ENCODE measurements at regions not wholly inside any gene's neighbourhood (a gene's known extent, or its start where the extent isn't known, plus 50 kb on each side); places are given as distances from the start of the nearest gene placed in this dataset.

DNA sequence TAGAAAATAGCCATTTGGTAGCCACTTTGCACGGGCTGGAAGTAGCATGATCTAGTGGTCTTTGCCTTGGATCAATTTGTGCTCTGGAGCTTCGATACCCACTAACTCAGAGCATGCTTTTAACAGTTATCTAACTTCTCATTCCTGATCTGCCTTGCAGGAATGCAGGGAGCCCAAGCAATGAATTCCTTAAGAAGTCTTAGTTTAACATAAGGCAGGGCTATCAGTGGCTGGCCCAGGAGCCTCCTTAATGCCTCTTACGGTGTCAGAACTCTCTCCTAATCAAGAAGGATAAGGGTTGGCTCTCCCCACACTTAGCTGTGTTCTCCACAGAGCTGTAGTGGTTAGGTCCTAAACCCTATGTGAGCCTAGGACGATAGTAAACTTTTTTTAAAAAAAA lies 95.8 kb upstream of the TBCA start:
- Histone ChIP-seq H2BK20ac (ENCODE audit: low read depth, low read length) (no peak overlapping the region), H2AK9ac (replicated peaks; ENCODE audit: low read depth, low read length, poor library complexity) (no peak overlapping the region), H4K91ac (ENCODE audit: insufficient read depth, low read depth, low read length) (no peak overlapping the region), H3K4me1 (ENCODE audit: control insufficient read depth, insufficient read depth, low read length) (no peaks in the 10 kb centered on the region), H4K5ac (ENCODE audit: low read depth, low read length) (no peak overlapping the region), H2BK5ac (ENCODE audit: low read depth, low read length, poor library complexity, severe bottlenecking) (no peak overlapping the region), H2BK15ac (ENCODE audit: low read depth, low read length) (no peak overlapping the region), H2AFZ (replicated peaks; ENCODE audit: low read length, poor library complexity) (no peak overlapping the region), H4K20me1 (ENCODE audit: insufficient read depth, low read length) (no peaks in the 10 kb centered on the region), H3K23ac (ENCODE audit: low read depth, low read length) (no peak overlapping the region), H3K27ac (ENCODE audit: insufficient read depth, low read length) (no peak overlapping the region), H3K14ac (replicated peaks; ENCODE audit: low read depth, low read length) (no peak overlapping the region), H3K27me3 (ENCODE audit: control insufficient read depth, insufficient read depth, low read length) (no peaks in the 10 kb centered on the region), H2AK5ac (ENCODE audit: low read depth, low read length) (no peak overlapping the region), H3K18ac (ENCODE audit: low read depth, low read length) (no peak overlapping the region), H2BK120ac (ENCODE audit: low read depth, low read length) (no peak overlapping the region), H3K79me1 (ENCODE audit: low read depth in 1 of 2, low read length in 2 of 2) (no peaks in the 10 kb centered on the region), H3K9me3 (ENCODE audit: control insufficient read depth, insufficient read depth, low read length) (no peaks in the 10 kb centered on the region), H3K4me3 (ENCODE audit: insufficient read depth, low read depth, low read length) (no peak overlapping the region), H3K9me1 (ENCODE audit: insufficient read depth, low read length) (no peaks in the 10 kb centered on the region), H3K9ac (ENCODE audit: low read depth, low read length) (no peak overlapping the region), H3K4ac (ENCODE audit: low read depth, low read length) (no peak overlapping the region), H3K56ac (ENCODE audit: extremely low read depth, insufficient read depth, low read length) (no peak overlapping the region), H4K8ac (ENCODE audit: low read depth in 2 of 2, low read length in 2 of 2) (no peak overlapping the region), H3K36me3 (ENCODE audit: control insufficient read depth, insufficient read depth, low read length) (no peaks in the 10 kb centered on the region), H3K4me2 (ENCODE audit: low read depth, low read length) (no peak overlapping the region)
- CTCF ChIA-PET: no interaction called here
- in situ Hi-C loops (cut with MboI; ENCODE audit: low sequenced_read_pairs) (no loop called here), intact Hi-C loops (cut with micrococcal nuclease) (no loop called here), dilution Hi-C loops (cut with HindIII; ENCODE audit: low sequenced_read_pairs, unreplicated experiment) (no loop called here)
- WGBS, 2 experiments (ENCODE audit: extremely low coverage in 2 of 2, insufficient read length in 1 of 2): no CpG with 5 or more reads among the region's 4 CpGs
- POLR2A ChIA-PET (ENCODE audit: unreplicated experiment): no interaction called here
- TF ChIP-seq SMC3 (IDR thresholded peaks at IDR 0.05; ENCODE audit: low read depth, low read length): no peak
- no peak for TF ChIP-seq NFE2L2 (IDR thresholded peaks at IDR 0.05; ENCODE audit: low read depth, low read length)
- TF ChIP-seq MAZ (IDR thresholded peaks at IDR 0.05; ENCODE audit: borderline replicate concordance, low read depth, low read length): no peak
- no peak for TF ChIP-seq MXI1 (IDR thresholded peaks at IDR 0.05; ENCODE audit: borderline replicate concordance, low read depth, low read length)
- TF ChIP-seq, protein P1, sequence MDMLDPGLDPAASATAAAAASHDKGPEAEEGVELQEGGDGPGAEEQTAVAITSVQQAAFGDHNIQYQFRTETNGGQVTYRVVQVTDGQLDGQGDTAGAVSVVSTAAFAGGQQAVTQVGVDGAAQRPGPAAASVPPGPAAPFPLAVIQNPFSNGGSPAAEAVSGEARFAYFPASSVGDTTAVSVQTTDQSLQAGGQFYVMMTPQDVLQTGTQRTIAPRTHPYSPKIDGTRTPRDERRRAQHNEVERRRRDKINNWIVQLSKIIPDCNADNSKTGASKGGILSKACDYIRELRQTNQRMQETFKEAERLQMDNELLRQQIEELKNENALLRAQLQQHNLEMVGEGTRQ (IDR thresholded peaks at IDR 0.05; ENCODE audit: low read depth, low read length): no peak
- no peak for TF ChIP-seq ELK1 (IDR thresholded peaks at IDR 0.05; ENCODE audit: borderline replicate concordance, low read depth, low read length)
- no peak for TF ChIP-seq POLR2A (IDR thresholded peaks at IDR 0.05; ENCODE audit: low read depth, low read length)
- TF ChIP-seq CHD1 (IDR thresholded peaks at IDR 0.05; ENCODE audit: low read depth, low read length): no peak
- TF ChIP-seq RCOR1 (IDR thresholded peaks at IDR 0.05; ENCODE audit: insufficient replicate concordance, low read length): no peak
- no peak for TF ChIP-seq RFX5 (IDR thresholded peaks at IDR 0.05; ENCODE audit: low read depth, low read length)
- DNase-seq: peak; percentile 25
- peak; percentile 77 for ATAC-seq (ENCODE audit: low read depth)
- BruUV-seq (replicated peaks): no TSS peak

Measured in IMR-90 (cell line).